ENCODE measurements at regions not wholly inside any gene's neighbourhood (a gene's known extent, or its start where the extent isn't known, plus 50 kb on each side); places are given as distances from the start of the nearest gene placed in this dataset.
"Not testable (repeated sequence)": the region's sequence is repeated elsewhere in the genome, so short reads cannot be mapped to it uniquely, and the experiment has no call there.

GRCh38 chr7:49706106-49706505 is 67.3 kb upstream of the VWC2 start:
- in situ Hi-C loops (cut with HindIII; ENCODE audit: low pct_unique_long_range_greater_than_20kb, low sequenced_read_pairs): no loop called here
- no peak for TF ChIP-seq JUND (IDR thresholded peaks at IDR 0.05; ENCODE audit: low read depth)
- no peak for DNase-seq (ENCODE audit: low read depth in 1 of 2, low spot score in 1 of 2)

DNA sequence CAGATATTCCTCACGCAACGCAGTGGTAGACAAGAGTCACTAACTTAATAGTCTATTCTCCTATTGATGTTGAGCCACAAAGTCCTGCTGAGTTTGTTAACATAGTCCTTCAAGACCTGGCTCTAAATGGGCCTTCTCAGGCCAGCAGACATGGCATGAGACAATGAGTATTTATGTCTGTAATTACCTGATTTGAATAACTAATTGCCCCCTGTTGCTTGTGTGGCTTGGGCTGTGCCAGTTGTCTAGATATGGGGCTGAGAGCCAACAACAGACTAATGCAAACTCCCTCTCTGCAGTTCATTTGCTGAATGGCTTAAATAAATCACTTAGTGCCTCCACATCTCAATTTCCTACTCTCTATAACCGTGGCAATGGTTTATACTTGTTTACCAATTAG is 65.5 kb upstream of the VWC2 start:
- no peak for TF ChIP-seq JUND (IDR thresholded peaks at IDR 0.05; ENCODE audit: low read depth)
- in situ Hi-C loops (cut with HindIII; ENCODE audit: low pct_unique_long_range_greater_than_20kb, low sequenced_read_pairs): no loop called here
- no peak for DNase-seq (ENCODE audit: low read depth in 1 of 2, low spot score in 1 of 2)

- no peak for DNase-seq (ENCODE audit: low read depth in 1 of 2, low spot score in 1 of 2)
- in situ Hi-C loops (cut with HindIII; ENCODE audit: low pct_unique_long_range_greater_than_20kb, low sequenced_read_pairs): no loop called here
- TF ChIP-seq JUND (IDR thresholded peaks at IDR 0.05; ENCODE audit: low read depth): no peak
Observed at GRCh38 chr7:49708590-49708989, 64.8 kb upstream of the VWC2 start.

DNA sequence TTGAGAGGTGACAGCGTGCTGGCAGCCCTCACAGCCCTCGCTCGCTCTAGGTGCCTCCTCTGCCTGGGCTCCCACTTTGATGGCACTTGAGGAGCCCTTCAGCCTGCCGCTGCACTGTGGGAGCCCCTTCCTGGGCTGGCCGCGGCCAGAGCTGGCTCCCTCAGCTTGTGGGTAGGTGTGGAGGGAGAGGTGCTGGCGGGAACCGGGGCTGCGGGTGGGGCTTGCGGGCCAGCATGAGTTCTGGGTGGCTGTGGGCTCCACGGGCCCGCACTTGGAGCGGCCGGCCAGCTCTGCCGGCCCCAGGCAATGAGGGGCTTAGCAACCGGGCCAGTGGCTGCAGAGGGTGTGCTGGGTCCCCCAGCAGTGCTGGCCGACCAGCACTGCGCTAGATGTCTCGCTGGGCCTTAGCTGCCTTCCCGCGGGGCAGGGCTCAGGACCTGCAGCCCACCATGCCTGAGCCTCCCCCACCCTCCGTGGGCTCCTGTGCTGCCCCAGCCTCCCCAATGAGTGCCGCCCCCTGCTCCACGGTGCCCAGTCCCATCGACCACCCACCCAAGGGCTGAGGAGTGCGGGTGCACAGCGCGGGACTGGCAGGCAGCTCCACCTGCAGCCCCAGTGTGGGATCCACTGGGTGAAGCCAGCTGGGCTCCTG is 62.2 kb upstream of the VWC2 start:
- in situ Hi-C loops (cut with HindIII; ENCODE audit: low pct_unique_long_range_greater_than_20kb, low sequenced_read_pairs); DNase-seq (ENCODE audit: low read depth in 1 of 2, low spot score in 1 of 2): not testable (repeated sequence)

DNA sequence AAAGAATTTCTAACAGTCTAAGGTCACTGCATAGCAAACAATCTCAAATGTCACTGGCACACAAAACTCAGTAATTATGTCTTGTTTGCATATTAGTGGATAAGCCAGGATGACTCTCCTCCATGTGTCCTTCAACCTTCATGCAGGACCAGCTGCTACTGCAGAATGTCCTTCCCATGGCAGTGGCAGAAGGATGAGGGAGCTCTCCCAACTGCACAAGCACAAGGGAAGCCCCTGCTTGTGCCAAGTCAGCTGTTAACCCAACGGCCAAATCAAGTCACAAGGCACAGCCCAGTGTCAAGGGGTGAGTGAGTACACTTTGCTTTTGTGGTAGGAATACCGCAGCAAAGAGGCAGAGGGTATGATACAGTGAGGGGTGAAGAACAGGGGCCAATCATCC is 59.3 kb upstream of the VWC2 start:
- no peak for DNase-seq (ENCODE audit: low read depth in 1 of 2, low spot score in 1 of 2)
- no peak for TF ChIP-seq JUND (IDR thresholded peaks at IDR 0.05; ENCODE audit: low read depth)
- in situ Hi-C loops (cut with HindIII; ENCODE audit: low pct_unique_long_range_greater_than_20kb, low sequenced_read_pairs): no loop called here

- no peak for TF ChIP-seq JUND (IDR thresholded peaks at IDR 0.05; ENCODE audit: low read depth)
- in situ Hi-C loops (cut with HindIII; ENCODE audit: low pct_unique_long_range_greater_than_20kb, low sequenced_read_pairs): no loop called here
- DNase-seq (ENCODE audit: low read depth in 1 of 2, low spot score in 1 of 2): no peak
Observed at GRCh38 chr7:49715486-49715885, 58.0 kb upstream of the VWC2 start.

GRCh38 chr7:49717547-49717946 is 55.9 kb upstream of the VWC2 start:
- in situ Hi-C loops (cut with HindIII; ENCODE audit: low pct_unique_long_range_greater_than_20kb, low sequenced_read_pairs): no loop called here
- TF ChIP-seq JUND (IDR thresholded peaks at IDR 0.05; ENCODE audit: low read depth): no peak
- no peak for DNase-seq (ENCODE audit: low read depth in 1 of 2, low spot score in 1 of 2)

GRCh38 chr7:49718760-49719159 is 54.7 kb upstream of the VWC2 start:
- in situ Hi-C loops (cut with HindIII; ENCODE audit: low pct_unique_long_range_greater_than_20kb, low sequenced_read_pairs): no loop called here
- no peak for DNase-seq (ENCODE audit: low read depth in 1 of 2, low spot score in 1 of 2)
- no peak for TF ChIP-seq JUND (IDR thresholded peaks at IDR 0.05; ENCODE audit: low read depth)

DNA sequence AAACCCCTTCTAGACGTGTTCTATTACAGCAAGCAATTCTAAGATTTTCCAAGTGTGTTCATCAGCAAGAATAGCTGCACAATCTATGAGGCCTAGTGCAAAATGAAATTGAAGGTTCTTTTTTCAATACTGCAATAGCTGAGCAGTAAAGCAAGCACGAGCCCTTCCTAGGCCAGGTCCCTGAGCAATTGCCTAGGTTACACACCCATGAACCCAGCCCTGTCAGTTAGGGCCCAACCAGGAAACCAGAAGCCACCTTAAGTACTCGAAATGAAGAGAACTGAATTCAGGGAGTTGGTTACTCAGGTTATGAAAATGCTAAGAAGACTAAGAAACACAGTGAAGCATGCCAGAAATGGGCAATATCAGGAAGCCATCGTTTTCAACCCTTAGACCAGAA is 52.0 kb upstream of the VWC2 start:
- no peak for TF ChIP-seq JUND (IDR thresholded peaks at IDR 0.05; ENCODE audit: low read depth)
- in situ Hi-C loops (cut with HindIII; ENCODE audit: low pct_unique_long_range_greater_than_20kb, low sequenced_read_pairs): no loop called here
- DNase-seq (ENCODE audit: low read depth in 1 of 2, low spot score in 1 of 2): no peak
